HL-60 (cell line): ENCODE measurements at regions not wholly inside any gene's neighbourhood (a gene's known extent, or its start where the extent isn't known, plus 50 kb on each side); places are given as distances from the start of the nearest gene placed in this dataset.
"Not testable (repeated sequence)": the region's sequence is repeated elsewhere in the genome, so short reads cannot be mapped to it uniquely, and the experiment has no call there.

Experiments
- CTCF ChIP-seq: IDR thresholded peaks from one replicate; pipeline ENCODE4 v1.5.1; 2011; ENCODE audit warnings: low read length, control low read depth, inconsistent platforms; ENCODE audit not compliant: insufficient read depth
- GABPA ChIP-seq: IDR thresholded peaks from 2 replicates; pipeline ENCODE4 v1.6.1; 2012; ENCODE audit warnings: low read depth
- POLR2AphosphoS5 ChIP-seq: IDR thresholded peaks from 2 replicates; pipeline ENCODE4 v1.6.1; 2012; ENCODE audit warnings: low read depth
- SPI1 ChIP-seq: IDR thresholded peaks from 2 replicates; pipeline ENCODE4 v1.6.1; 2012; ENCODE audit warnings: low read depth, mild to moderate bottlenecking, borderline replicate concordance
- TF ChIP-seq, protein P1 (sequence below): IDR thresholded peaks from 2 replicates; pipeline ENCODE4 v1.6.1; 2012; ENCODE audit warnings: low read depth; ENCODE audit not compliant: insufficient replicate concordance

- TF ChIP-seq SPI1, POLR2AphosphoS5, CTCF, GABPA: not testable (repeated sequence)
- TF ChIP-seq, protein P1, sequence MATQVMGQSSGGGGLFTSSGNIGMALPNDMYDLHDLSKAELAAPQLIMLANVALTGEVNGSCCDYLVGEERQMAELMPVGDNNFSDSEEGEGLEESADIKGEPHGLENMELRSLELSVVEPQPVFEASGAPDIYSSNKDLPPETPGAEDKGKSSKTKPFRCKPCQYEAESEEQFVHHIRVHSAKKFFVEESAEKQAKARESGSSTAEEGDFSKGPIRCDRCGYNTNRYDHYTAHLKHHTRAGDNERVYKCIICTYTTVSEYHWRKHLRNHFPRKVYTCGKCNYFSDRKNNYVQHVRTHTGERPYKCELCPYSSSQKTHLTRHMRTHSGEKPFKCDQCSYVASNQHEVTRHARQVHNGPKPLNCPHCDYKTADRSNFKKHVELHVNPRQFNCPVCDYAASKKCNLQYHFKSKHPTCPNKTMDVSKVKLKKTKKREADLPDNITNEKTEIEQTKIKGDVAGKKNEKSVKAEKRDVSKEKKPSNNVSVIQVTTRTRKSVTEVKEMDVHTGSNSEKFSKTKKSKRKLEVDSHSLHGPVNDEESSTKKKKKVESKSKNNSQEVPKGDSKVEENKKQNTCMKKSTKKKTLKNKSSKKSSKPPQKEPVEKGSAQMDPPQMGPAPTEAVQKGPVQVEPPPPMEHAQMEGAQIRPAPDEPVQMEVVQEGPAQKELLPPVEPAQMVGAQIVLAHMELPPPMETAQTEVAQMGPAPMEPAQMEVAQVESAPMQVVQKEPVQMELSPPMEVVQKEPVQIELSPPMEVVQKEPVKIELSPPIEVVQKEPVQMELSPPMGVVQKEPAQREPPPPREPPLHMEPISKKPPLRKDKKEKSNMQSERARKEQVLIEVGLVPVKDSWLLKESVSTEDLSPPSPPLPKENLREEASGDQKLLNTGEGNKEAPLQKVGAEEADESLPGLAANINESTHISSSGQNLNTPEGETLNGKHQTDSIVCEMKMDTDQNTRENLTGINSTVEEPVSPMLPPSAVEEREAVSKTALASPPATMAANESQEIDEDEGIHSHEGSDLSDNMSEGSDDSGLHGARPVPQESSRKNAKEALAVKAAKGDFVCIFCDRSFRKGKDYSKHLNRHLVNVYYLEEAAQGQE, result not testable (repeated sequence)
Measured at GRCh38 chrX:146046011-146046715, 228.5 kb downstream of the SLITRK2 start.
